ENCODE measurements at regions not wholly inside any gene's neighbourhood (a gene's known extent, or its start where the extent isn't known, plus 50 kb on each side); places are given as distances from the start of the nearest gene placed in this dataset.

DNA sequence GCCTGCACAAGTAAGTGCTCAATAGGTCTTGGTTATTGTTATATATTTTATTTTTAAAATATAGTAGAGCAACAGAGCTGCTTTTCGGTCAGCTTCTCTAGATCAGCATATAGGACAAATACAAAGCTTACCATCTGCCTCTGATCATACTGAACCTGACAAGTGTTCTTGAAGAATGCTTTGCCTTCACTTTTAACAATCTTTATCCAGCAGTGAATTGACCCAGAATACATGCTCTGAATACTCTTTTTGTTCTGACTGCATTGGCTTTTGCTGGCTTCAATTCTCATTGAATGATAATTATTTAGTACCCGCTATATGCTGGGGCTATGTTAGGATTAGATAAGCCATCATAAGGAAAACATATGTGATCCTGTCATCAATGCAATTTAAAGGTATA, 137.8 kb downstream of the DHRS2 start:
- TF ChIP-seq, protein P1, sequence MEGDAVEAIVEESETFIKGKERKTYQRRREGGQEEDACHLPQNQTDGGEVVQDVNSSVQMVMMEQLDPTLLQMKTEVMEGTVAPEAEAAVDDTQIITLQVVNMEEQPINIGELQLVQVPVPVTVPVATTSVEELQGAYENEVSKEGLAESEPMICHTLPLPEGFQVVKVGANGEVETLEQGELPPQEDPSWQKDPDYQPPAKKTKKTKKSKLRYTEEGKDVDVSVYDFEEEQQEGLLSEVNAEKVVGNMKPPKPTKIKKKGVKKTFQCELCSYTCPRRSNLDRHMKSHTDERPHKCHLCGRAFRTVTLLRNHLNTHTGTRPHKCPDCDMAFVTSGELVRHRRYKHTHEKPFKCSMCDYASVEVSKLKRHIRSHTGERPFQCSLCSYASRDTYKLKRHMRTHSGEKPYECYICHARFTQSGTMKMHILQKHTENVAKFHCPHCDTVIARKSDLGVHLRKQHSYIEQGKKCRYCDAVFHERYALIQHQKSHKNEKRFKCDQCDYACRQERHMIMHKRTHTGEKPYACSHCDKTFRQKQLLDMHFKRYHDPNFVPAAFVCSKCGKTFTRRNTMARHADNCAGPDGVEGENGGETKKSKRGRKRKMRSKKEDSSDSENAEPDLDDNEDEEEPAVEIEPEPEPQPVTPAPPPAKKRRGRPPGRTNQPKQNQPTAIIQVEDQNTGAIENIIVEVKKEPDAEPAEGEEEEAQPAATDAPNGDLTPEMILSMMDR (IDR thresholded peaks at IDR 0.05) = no peak
- no peak for TF ChIP-seq ZFX (IDR thresholded peaks at IDR 0.05; ENCODE audit: borderline replicate concordance)

Data from 22Rv1 (cell line).